ENCODE measurements at regions not wholly inside any gene's neighbourhood (a gene's known extent, or its start where the extent isn't known, plus 50 kb on each side); places are given as distances from the start of the nearest gene placed in this dataset.

DNA sequence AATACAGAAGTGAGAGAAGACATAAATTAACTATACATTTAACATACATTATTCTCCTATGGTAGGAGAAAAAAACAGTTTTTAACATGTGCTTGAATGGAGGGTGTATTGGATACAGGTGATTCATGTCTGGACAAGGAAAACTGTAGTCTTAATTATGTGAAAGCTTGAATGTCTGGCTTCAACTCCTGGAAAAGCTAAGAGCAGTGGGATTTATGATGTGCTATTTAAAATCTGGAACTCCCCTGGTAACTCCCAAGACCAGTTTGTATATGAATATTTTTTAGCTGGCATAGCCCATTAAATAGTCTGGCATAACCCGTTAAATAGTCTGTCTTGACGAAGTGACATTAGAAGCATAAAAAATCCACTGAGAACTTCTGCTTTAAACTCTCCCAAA, 410.0 kb upstream of the PTCHD4 start:
- TF ChIP-seq, protein P1, sequence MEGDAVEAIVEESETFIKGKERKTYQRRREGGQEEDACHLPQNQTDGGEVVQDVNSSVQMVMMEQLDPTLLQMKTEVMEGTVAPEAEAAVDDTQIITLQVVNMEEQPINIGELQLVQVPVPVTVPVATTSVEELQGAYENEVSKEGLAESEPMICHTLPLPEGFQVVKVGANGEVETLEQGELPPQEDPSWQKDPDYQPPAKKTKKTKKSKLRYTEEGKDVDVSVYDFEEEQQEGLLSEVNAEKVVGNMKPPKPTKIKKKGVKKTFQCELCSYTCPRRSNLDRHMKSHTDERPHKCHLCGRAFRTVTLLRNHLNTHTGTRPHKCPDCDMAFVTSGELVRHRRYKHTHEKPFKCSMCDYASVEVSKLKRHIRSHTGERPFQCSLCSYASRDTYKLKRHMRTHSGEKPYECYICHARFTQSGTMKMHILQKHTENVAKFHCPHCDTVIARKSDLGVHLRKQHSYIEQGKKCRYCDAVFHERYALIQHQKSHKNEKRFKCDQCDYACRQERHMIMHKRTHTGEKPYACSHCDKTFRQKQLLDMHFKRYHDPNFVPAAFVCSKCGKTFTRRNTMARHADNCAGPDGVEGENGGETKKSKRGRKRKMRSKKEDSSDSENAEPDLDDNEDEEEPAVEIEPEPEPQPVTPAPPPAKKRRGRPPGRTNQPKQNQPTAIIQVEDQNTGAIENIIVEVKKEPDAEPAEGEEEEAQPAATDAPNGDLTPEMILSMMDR (IDR thresholded peaks at IDR 0.05), result no peak
- no peak for TF ChIP-seq ZFX (IDR thresholded peaks at IDR 0.05; ENCODE audit: borderline replicate concordance)
